SK-N-SH (cell line): ENCODE measurements at regions not wholly inside any gene's neighbourhood (a gene's known extent, or its start where the extent isn't known, plus 50 kb on each side); places are given as distances from the start of the nearest gene placed in this dataset.

Experiments
- CTCF ChIA-PET: fragments of 300-600, 350-600 bp; formaldehyde crosslinking; extraction: SDS; loops from one replicate; lab custom pipeline; 2021; lab: Yijun Ruan, JAX
- POLR2A ChIA-PET: fragments of 350-600 bp; sonication (Branson Sonifier 250); formaldehyde crosslinking; extraction: SDS; loops from one replicate; lab custom pipeline; 2020; ENCODE audit warnings: antibody characterized with exemption, inconsistent platforms; lab: Yijun Ruan, JAX
- DNase-seq: peaks from one replicate; pipeline ENCODE4 v3.0.0; 2012
- H2AFZ ChIP-seq: fragments of 200-600 bp; sonication (generic); 2 replicates; pipeline ENCODE4 v1.8.1; 2016; ENCODE audit warnings: antibody characterized with exemption, mild to moderate bottlenecking, low read depth
- H3F3A ChIP-seq: fragments of 200-600 bp; sonication (generic); replicated peaks from 2 replicates; pipeline ENCODE3; 2016; ENCODE audit warnings: antibody characterized with exemption, mild to moderate bottlenecking; ENCODE audit not compliant: insufficient read depth
- H3K27ac ChIP-seq, 2 experiments: fragments of 200-500 bp in 1 of 2; fragments of 200-600 bp in 1 of 2; sonication (Bioruptor generic) in 1 of 2; sonication (generic), shearing (Covaris generic) in 1 of 2; 2 replicates each; pipeline versions ENCODE4 v1.5.1 to v1.6.1; 2014 to 2016; ENCODE audit warnings: low read depth in 2 of 2, inconsistent platforms in 1 of 2, low read length in 1 of 2, mild to moderate bottlenecking in 1 of 2, mixed read lengths in 1 of 2
- H3K27me3 ChIP-seq: fragments of 200-600 bp; sonication (generic), shearing (Covaris generic); 2 replicates; pipeline ENCODE4 v1.6.1; 2016; ENCODE audit warnings: mixed run types; ENCODE audit not compliant: insufficient read depth
- H3K36me3 ChIP-seq, 2 experiments: fragments of 200-500 bp in 1 of 2; fragments of 200-600 bp in 1 of 2; sonication (Bioruptor generic) in 1 of 2; sonication (generic) in 1 of 2; replicated peaks in 1 of 2; 2 replicates each; pipeline versions ENCODE3 to v1.5.1; 2014 to 2016; ENCODE audit warnings: low read length in 1 of 2, mild to moderate bottlenecking in 1 of 2; ENCODE audit not compliant: insufficient read depth in 2 of 2, control insufficient read depth in 1 of 2
- H3K4me1 ChIP-seq, 2 experiments: fragments of 200-500 bp in 1 of 2; fragments of 200-600 bp in 1 of 2; sonication (Bioruptor generic) in 1 of 2; sonication (generic), shearing (Covaris generic) in 1 of 2; 2 replicates each; pipeline versions ENCODE4 v1.5.1 to v1.6.1; 2014 to 2016; ENCODE audit warnings: low read depth in 1 of 2, low read length in 1 of 2, mixed run types in 1 of 2; ENCODE audit not compliant: insufficient read depth in 2 of 2, control insufficient read depth in 1 of 2
- H3K4me2 ChIP-seq: fragments of 200-600 bp; sonication (generic), shearing (Covaris generic); 2 replicates; pipeline ENCODE4 v1.6.1; 2017; ENCODE audit warnings: mixed run types
- H3K4me3 ChIP-seq, 2 experiments: fragments of 200-500 bp in 1 of 2; fragments of 200-600 bp in 1 of 2; sonication (Bioruptor generic) in 1 of 2; sonication (generic), shearing (Covaris generic) in 1 of 2; 2 replicates each; pipeline versions ENCODE4 v1.5.1 to v1.8.1; 2014 to 2016; ENCODE audit warnings: low read depth in 2 of 2, inconsistent platforms in 1 of 2, low read length in 1 of 2, mild to moderate bottlenecking in 1 of 2, mixed read lengths in 1 of 2, moderate library complexity in 1 of 2
- H3K79me2 ChIP-seq: fragments of 200-600 bp; sonication (generic); 2 replicates; pipeline ENCODE4 v1.8.1; 2017; ENCODE audit warnings: mild to moderate bottlenecking; ENCODE audit not compliant: insufficient read depth
- H3K9ac ChIP-seq: fragments of 200-600 bp; sonication (generic); 2 replicates; pipeline ENCODE4 v1.6.1; 2017; ENCODE audit warnings: mixed run types
- H3K9me2 ChIP-seq: fragments of 200-600 bp; sonication (generic); 2 replicates; pipeline ENCODE4 v1.6.1; 2017; ENCODE audit warnings: mixed run types
- H3K9me3 ChIP-seq: fragments of 200-600 bp; sonication (generic); 2 replicates; pipeline ENCODE4 v1.6.1; 2017; ENCODE audit warnings: mixed run types, mild to moderate bottlenecking, moderate library complexity
- H4K20me1 ChIP-seq: fragments of 200-600 bp; sonication (generic); 2 replicates; pipeline ENCODE4 v1.6.1; 2017; ENCODE audit warnings: mild to moderate bottlenecking, mixed run types; ENCODE audit not compliant: insufficient read depth
- ELF1 ChIP-seq: IDR thresholded peaks from 2 replicates; pipeline ENCODE4 v1.4.0; 2012
- EZH2phosphoT487 ChIP-seq: fragments of 200-600 bp; sonication (generic); IDR thresholded peaks from 2 replicates; pipeline ENCODE4 v1.6.1; 2017; ENCODE audit warnings: low read depth, mixed run types, mild to moderate bottlenecking, antibody characterized with exemption, moderate library complexity, borderline replicate concordance
- FOXM1 ChIP-seq: IDR thresholded peaks from 2 replicates; pipeline ENCODE4 v1.4.0; 2012; ENCODE audit warnings: low read depth, mild to moderate bottlenecking
- GABPA ChIP-seq: IDR thresholded peaks from 2 replicates; pipeline ENCODE4 v1.4.0; 2012; ENCODE audit warnings: low read depth, mild to moderate bottlenecking
- IRF3 ChIP-seq: fragments of 150-350 bp; IDR thresholded peaks from 2 replicates; pipeline ENCODE4 v1.6.1; 2016; ENCODE audit warnings: mild to moderate bottlenecking, low read depth, low read length
- NFIC ChIP-seq: IDR thresholded peaks from 2 replicates; pipeline ENCODE4 v1.4.0; 2012; ENCODE audit warnings: borderline replicate concordance
- NRF1 ChIP-seq: IDR thresholded peaks from 2 replicates; pipeline ENCODE4 v1.6.1; 2012; ENCODE audit warnings: low read depth, mild to moderate bottlenecking, low read length
- REST ChIP-seq: IDR thresholded peaks from 2 replicates; pipeline ENCODE4 v1.6.1; 2012; ENCODE audit warnings: mild to moderate bottlenecking, low read depth, low read length, moderate library complexity
- RFX5 ChIP-seq: IDR thresholded peaks from 2 replicates; pipeline ENCODE4 v1.6.1; 2012; ENCODE audit warnings: mild to moderate bottlenecking, improper control_type of control experiment, low read length
- RXRA ChIP-seq: IDR thresholded peaks from 2 replicates; pipeline ENCODE4 v1.4.0; 2012; ENCODE audit warnings: low read depth, mild to moderate bottlenecking, borderline replicate concordance
- SIN3A ChIP-seq: IDR thresholded peaks from 2 replicates; pipeline ENCODE4 v1.6.1; 2012; ENCODE audit warnings: low read depth, mild to moderate bottlenecking, low read length, moderate library complexity, borderline replicate concordance
- SMC3 ChIP-seq: IDR thresholded peaks from 2 replicates; pipeline ENCODE4 v1.6.1; 2012; ENCODE audit warnings: low read depth, low read length, improper control_type of control experiment
- USF1 ChIP-seq: IDR thresholded peaks from 2 replicates; pipeline ENCODE4 v1.4.0; 2012; ENCODE audit warnings: low read depth, borderline replicate concordance
- WGBS: methylation state at CpG from one replicate; pipeline ENCODE4 v1.1.6; 2017; ENCODE audit warnings: low lambda C conversion rate; 5-methylcytosine and 5-hydroxymethylcytosine counted together
- TF ChIP-seq, protein P1 (sequence below): fragments of 150-350 bp; IDR thresholded peaks from 2 replicates; pipeline ENCODE4 v1.6.1; 2017; ENCODE audit warnings: antibody characterized with exemption, low read length, low read depth, borderline replicate concordance
- TF ChIP-seq, protein P2 (sequence below): IDR thresholded peaks from 2 replicates; pipeline ENCODE4; 2012

GRCh38 chr7:115722302-115722977 is 308.1 kb downstream of the TFEC start:
- TF ChIP-seq, protein P1, sequence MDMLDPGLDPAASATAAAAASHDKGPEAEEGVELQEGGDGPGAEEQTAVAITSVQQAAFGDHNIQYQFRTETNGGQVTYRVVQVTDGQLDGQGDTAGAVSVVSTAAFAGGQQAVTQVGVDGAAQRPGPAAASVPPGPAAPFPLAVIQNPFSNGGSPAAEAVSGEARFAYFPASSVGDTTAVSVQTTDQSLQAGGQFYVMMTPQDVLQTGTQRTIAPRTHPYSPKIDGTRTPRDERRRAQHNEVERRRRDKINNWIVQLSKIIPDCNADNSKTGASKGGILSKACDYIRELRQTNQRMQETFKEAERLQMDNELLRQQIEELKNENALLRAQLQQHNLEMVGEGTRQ, result no peak
- TF ChIP-seq RFX5 (no peak), GABPA (no peak), RXRA (no peak), IRF3 (no peak), EZH2phosphoT487 (no peak), USF1 (no peak), FOXM1 (no peak), SMC3 (no peak), NRF1 (no peak), SIN3A (no peak), ELF1 (no peak), REST (no peak), NFIC (no peak)
- TF ChIP-seq, protein P2, sequence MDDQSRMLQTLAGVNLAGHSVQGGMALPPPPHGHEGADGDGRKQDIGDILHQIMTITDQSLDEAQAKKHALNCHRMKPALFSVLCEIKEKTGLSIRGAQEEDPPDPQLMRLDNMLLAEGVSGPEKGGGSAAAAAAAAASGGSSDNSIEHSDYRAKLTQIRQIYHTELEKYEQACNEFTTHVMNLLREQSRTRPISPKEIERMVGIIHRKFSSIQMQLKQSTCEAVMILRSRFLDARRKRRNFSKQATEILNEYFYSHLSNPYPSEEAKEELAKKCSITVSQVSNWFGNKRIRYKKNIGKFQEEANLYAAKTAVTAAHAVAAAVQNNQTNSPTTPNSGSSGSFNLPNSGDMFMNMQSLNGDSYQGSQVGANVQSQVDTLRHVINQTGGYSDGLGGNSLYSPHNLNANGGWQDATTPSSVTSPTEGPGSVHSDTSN, result no peak
- Histone ChIP-seq H3K4me3 (no peak overlapping the region), H4K20me1 (no peaks in the 10 kb centered on the region), H3K79me2 (no peaks in the 10 kb centered on the region), H3K9ac (no peak overlapping the region), H3F3A (no peaks in the 10 kb centered on the region), H3K4me2 (no peak overlapping the region), H3K4me1 (no peaks in the 10 kb centered on the region), H3K9me2 (peaks cover 3% of the 10 kb centered on the region; the same call in 1 of the 2 replicates), H2AFZ (no peak overlapping the region), H3K27me3 (no peaks in the 10 kb centered on the region), H3K36me3 (no peaks in the 10 kb centered on the region), H3K9me3 (no peaks in the 10 kb centered on the region), H3K27ac (no peak overlapping the region)
- POLR2A ChIA-PET, result no interaction called here
- WGBS, result 2% methylated on average over 4 of the region's 4 CpGs
- CTCF ChIA-PET, result no interaction called here
- DNase-seq, result no peak
